ENCODE measurements at regions not wholly inside any gene's neighbourhood (a gene's known extent, or its start where the extent isn't known, plus 50 kb on each side); places are given as distances from the start of the nearest gene placed in this dataset.

DNA sequence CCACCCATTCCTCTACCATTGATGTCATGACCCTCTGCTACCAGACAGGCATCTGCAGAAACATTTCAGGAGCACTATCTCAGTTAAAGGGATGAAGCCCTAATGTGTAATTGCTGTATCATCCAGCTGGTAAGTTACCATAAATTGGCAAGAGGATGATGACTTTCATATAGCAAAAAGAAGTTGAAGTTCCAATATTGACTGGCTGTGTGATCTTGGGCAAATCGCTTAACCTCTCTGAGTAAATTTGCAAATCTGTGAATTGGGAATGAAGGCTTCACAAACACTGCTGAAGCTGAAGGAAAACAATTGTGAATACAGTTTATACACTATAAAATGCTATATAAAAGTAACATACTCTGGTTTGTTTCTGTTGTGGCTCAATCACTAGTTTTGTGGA lies 89.5 kb upstream of the PHACTR1 start (continued):
- no peak for TF ChIP-seq CHD7 (IDR thresholded peaks at IDR 0.05; ENCODE audit: insufficient replicate concordance, low read length)
- no peak for TF ChIP-seq TCF12 (IDR thresholded peaks at IDR 0.05; ENCODE audit: low read depth, low read length)

Data from H1 (cell line).